HL-60 (cell line): ENCODE measurements at regions not wholly inside any gene's neighbourhood (a gene's known extent, or its start where the extent isn't known, plus 50 kb on each side); places are given as distances from the start of the nearest gene placed in this dataset.

Experiments used
- DNase-seq, 2 experiments: peaks; one replicate each; pipeline ENCODE4 v3.0.0-alpha.2; 2010 to 2020; ENCODE audit warnings: low read depth in 1 of 2, low spot score in 1 of 2
- H3K27ac ChIP-seq: fragments of 250-450 bp; sonication (Bioruptor Pico); replicated peaks from 2 replicates; pipeline ENCODE4 v1.5.1; 2020; ENCODE audit warnings: mild to moderate bottlenecking, moderate library complexity
- H3K27me3 ChIP-seq: fragments of 250-450 bp; sonication (Bioruptor Pico); 2 replicates; pipeline ENCODE4 v1.5.1; 2021; ENCODE audit warnings: mild to moderate bottlenecking, moderate library complexity; ENCODE audit not compliant: insufficient read depth, poor library complexity, severe bottlenecking
- H3K4me3 ChIP-seq: replicated peaks from 2 replicates; pipeline ENCODE4 v1.5.1; 2011; ENCODE audit warnings: mild to moderate bottlenecking, control low read depth, low read length; ENCODE audit not compliant: insufficient read depth
- CTCF ChIP-seq: IDR thresholded peaks from one replicate; pipeline ENCODE4 v1.5.1; 2011; ENCODE audit warnings: low read length, control low read depth, inconsistent platforms; ENCODE audit not compliant: insufficient read depth
- GABPA ChIP-seq: IDR thresholded peaks from 2 replicates; pipeline ENCODE4 v1.6.1; 2012; ENCODE audit warnings: low read depth
- POLR2AphosphoS5 ChIP-seq: IDR thresholded peaks from 2 replicates; pipeline ENCODE4 v1.6.1; 2012; ENCODE audit warnings: low read depth
- REST ChIP-seq: IDR thresholded peaks from 2 replicates; pipeline ENCODE4 v1.6.1; 2012; ENCODE audit warnings: low read depth; ENCODE audit not compliant: insufficient replicate concordance
- SPI1 ChIP-seq: IDR thresholded peaks from 2 replicates; pipeline ENCODE4 v1.6.1; 2012; ENCODE audit warnings: low read depth, mild to moderate bottlenecking, borderline replicate concordance

- no peak overlapping the region for H3K4me3 ChIP-seq
- no peak overlapping the region for H3K27ac ChIP-seq
- H3K27me3 ChIP-seq = no peaks in the 10 kb centered on the region
- TF ChIP-seq REST (no peak), GABPA (no peak), CTCF (no peak), POLR2AphosphoS5 (no peak), SPI1 (no peak)
- no peak for DNase-seq
These were observed 80.0 kb downstream of the NREP start for GRCh38 chr5:111676926-111677415.

- Histone ChIP-seq H3K27me3 (no peaks in the 10 kb centered on the region), H3K27ac (no peak overlapping the region), H3K4me3 (no peak overlapping the region)
- DNase-seq = no peak
- TF ChIP-seq POLR2AphosphoS5 (no peak), CTCF (no peak), REST (no peak), GABPA (no peak), SPI1 (no peak)
These were observed 80.5 kb downstream of the NREP start for GRCh38 chr5:111676466-111676865.

- no peak for DNase-seq
- no peaks in the 10 kb centered on the region for H3K27me3 ChIP-seq
- TF ChIP-seq SPI1 (no peak), GABPA (no peak), REST (no peak), POLR2AphosphoS5 (no peak), CTCF (no peak)
- H3K27ac ChIP-seq = no peak overlapping the region
- H3K4me3 ChIP-seq = no peak overlapping the region
These were observed 81.6 kb downstream of the NREP start for GRCh38 chr5:111675201-111675934.
